SK-N-SH (cell line): ENCODE measurements at regions not wholly inside any gene's neighbourhood (a gene's known extent, or its start where the extent isn't known, plus 50 kb on each side); places are given as distances from the start of the nearest gene placed in this dataset.

Source experiments
- CTCF ChIA-PET: fragments of 300-600, 350-600 bp; formaldehyde crosslinking; extraction: SDS; loops from one replicate; lab custom pipeline; 2021; lab: Yijun Ruan, JAX
- POLR2A ChIA-PET: fragments of 350-600 bp; sonication (Branson Sonifier 250); formaldehyde crosslinking; extraction: SDS; loops from one replicate; lab custom pipeline; 2020; ENCODE audit warnings: antibody characterized with exemption, inconsistent platforms; lab: Yijun Ruan, JAX
- DNase-seq: peaks from one replicate; pipeline ENCODE4 v3.0.0; 2012
- H2AFZ ChIP-seq: fragments of 200-600 bp; sonication (generic); 2 replicates; pipeline ENCODE4 v1.8.1; 2016; ENCODE audit warnings: antibody characterized with exemption, mild to moderate bottlenecking, low read depth
- H3F3A ChIP-seq: fragments of 200-600 bp; sonication (generic); replicated peaks from 2 replicates; pipeline ENCODE3; 2016; ENCODE audit warnings: antibody characterized with exemption, mild to moderate bottlenecking; ENCODE audit not compliant: insufficient read depth
- H3K27ac ChIP-seq, 2 experiments: fragments of 200-500 bp in 1 of 2; fragments of 200-600 bp in 1 of 2; sonication (Bioruptor generic) in 1 of 2; sonication (generic), shearing (Covaris generic) in 1 of 2; 2 replicates each; pipeline versions ENCODE4 v1.5.1 to v1.6.1; 2014 to 2016; ENCODE audit warnings: low read depth in 2 of 2, inconsistent platforms in 1 of 2, low read length in 1 of 2, mild to moderate bottlenecking in 1 of 2, mixed read lengths in 1 of 2
- H3K27me3 ChIP-seq: fragments of 200-600 bp; sonication (generic), shearing (Covaris generic); 2 replicates; pipeline ENCODE4 v1.6.1; 2016; ENCODE audit warnings: mixed run types; ENCODE audit not compliant: insufficient read depth
- H3K36me3 ChIP-seq, 2 experiments: fragments of 200-500 bp in 1 of 2; fragments of 200-600 bp in 1 of 2; sonication (Bioruptor generic) in 1 of 2; sonication (generic) in 1 of 2; replicated peaks in 1 of 2; 2 replicates each; pipeline versions ENCODE3 to v1.5.1; 2014 to 2016; ENCODE audit warnings: low read length in 1 of 2, mild to moderate bottlenecking in 1 of 2; ENCODE audit not compliant: insufficient read depth in 2 of 2, control insufficient read depth in 1 of 2
- H3K4me1 ChIP-seq, 2 experiments: fragments of 200-500 bp in 1 of 2; fragments of 200-600 bp in 1 of 2; sonication (Bioruptor generic) in 1 of 2; sonication (generic), shearing (Covaris generic) in 1 of 2; 2 replicates each; pipeline versions ENCODE4 v1.5.1 to v1.6.1; 2014 to 2016; ENCODE audit warnings: low read depth in 1 of 2, low read length in 1 of 2, mixed run types in 1 of 2; ENCODE audit not compliant: insufficient read depth in 2 of 2, control insufficient read depth in 1 of 2
- H3K4me2 ChIP-seq: fragments of 200-600 bp; sonication (generic), shearing (Covaris generic); 2 replicates; pipeline ENCODE4 v1.6.1; 2017; ENCODE audit warnings: mixed run types
- H3K4me3 ChIP-seq, 2 experiments: fragments of 200-500 bp in 1 of 2; fragments of 200-600 bp in 1 of 2; sonication (Bioruptor generic) in 1 of 2; sonication (generic), shearing (Covaris generic) in 1 of 2; 2 replicates each; pipeline versions ENCODE4 v1.5.1 to v1.8.1; 2014 to 2016; ENCODE audit warnings: low read depth in 2 of 2, inconsistent platforms in 1 of 2, low read length in 1 of 2, mild to moderate bottlenecking in 1 of 2, mixed read lengths in 1 of 2, moderate library complexity in 1 of 2
- H3K79me2 ChIP-seq: fragments of 200-600 bp; sonication (generic); 2 replicates; pipeline ENCODE4 v1.8.1; 2017; ENCODE audit warnings: mild to moderate bottlenecking; ENCODE audit not compliant: insufficient read depth
- H3K9ac ChIP-seq: fragments of 200-600 bp; sonication (generic); 2 replicates; pipeline ENCODE4 v1.6.1; 2017; ENCODE audit warnings: mixed run types
- H3K9me2 ChIP-seq: fragments of 200-600 bp; sonication (generic); 2 replicates; pipeline ENCODE4 v1.6.1; 2017; ENCODE audit warnings: mixed run types
- H3K9me3 ChIP-seq: fragments of 200-600 bp; sonication (generic); 2 replicates; pipeline ENCODE4 v1.6.1; 2017; ENCODE audit warnings: mixed run types, mild to moderate bottlenecking, moderate library complexity
- H4K20me1 ChIP-seq: fragments of 200-600 bp; sonication (generic); 2 replicates; pipeline ENCODE4 v1.6.1; 2017; ENCODE audit warnings: mild to moderate bottlenecking, mixed run types; ENCODE audit not compliant: insufficient read depth
- CTCF ChIP-seq: fragments of 200-600 bp; sonication (generic); IDR thresholded peaks from 2 replicates; pipeline ENCODE4 v1.6.1; 2017; ENCODE audit warnings: antibody characterized with exemption, mild to moderate bottlenecking, moderate library complexity
- ELF1 ChIP-seq: IDR thresholded peaks from 2 replicates; pipeline ENCODE4 v1.4.0; 2012
- EP300 ChIP-seq, 2 experiments: IDR thresholded peaks; 2 replicates each; pipeline versions ENCODE4 v1.4.0 to v1.6.1; 2012; ENCODE audit warnings: borderline replicate concordance in 1 of 2, low read depth in 1 of 2, low read length in 1 of 2
- FOSL2 ChIP-seq: IDR thresholded peaks from 2 replicates; pipeline ENCODE4 v1.4.0; 2012; ENCODE audit warnings: low read depth, mild to moderate bottlenecking, moderate library complexity, borderline replicate concordance
- GATA2 ChIP-seq: sonication (generic); formaldehyde crosslinking; IDR thresholded peaks from 2 replicates; pipeline ENCODE4 v1.5.0; 2020; ENCODE audit warnings: mild to moderate bottlenecking, missing genetic modification reagents
- IRF3 ChIP-seq: fragments of 150-350 bp; IDR thresholded peaks from 2 replicates; pipeline ENCODE4 v1.6.1; 2016; ENCODE audit warnings: mild to moderate bottlenecking, low read depth, low read length
- JUND ChIP-seq: IDR thresholded peaks from 2 replicates; pipeline ENCODE4 v1.4.0; 2012
- MEF2A ChIP-seq: IDR thresholded peaks from 2 replicates; pipeline ENCODE4 v1.4.0; 2012; ENCODE audit warnings: low read depth, borderline replicate concordance
- NRF1 ChIP-seq: IDR thresholded peaks from 2 replicates; pipeline ENCODE4 v1.6.1; 2012; ENCODE audit warnings: low read depth, mild to moderate bottlenecking, low read length
- POLR2AphosphoS5 ChIP-seq: IDR thresholded peaks from 2 replicates; pipeline ENCODE4 v1.6.1; 2012; ENCODE audit warnings: low read depth, low read length
- RCOR1 ChIP-seq: fragments of 150-350 bp; IDR thresholded peaks from 2 replicates; pipeline ENCODE4 v1.6.1; 2017; ENCODE audit warnings: antibody characterized with exemption, low read length
- REST ChIP-seq: IDR thresholded peaks from 2 replicates; pipeline ENCODE4 v1.6.1; 2012; ENCODE audit warnings: mild to moderate bottlenecking, low read depth, low read length, moderate library complexity
- RFX5 ChIP-seq: IDR thresholded peaks from 2 replicates; pipeline ENCODE4 v1.6.1; 2012; ENCODE audit warnings: mild to moderate bottlenecking, improper control_type of control experiment, low read length
- TAF1 ChIP-seq: IDR thresholded peaks from 2 replicates; pipeline ENCODE4 v1.6.1; 2012; ENCODE audit warnings: low read depth, mild to moderate bottlenecking, low read length, moderate library complexity, borderline replicate concordance
- TEAD4 ChIP-seq: IDR thresholded peaks from 2 replicates; pipeline ENCODE4 v1.4.0; 2012; ENCODE audit warnings: mild to moderate bottlenecking, borderline replicate concordance; ENCODE audit not compliant: insufficient read depth
- WGBS: methylation state at CpG from one replicate; pipeline ENCODE4 v1.1.6; 2017; ENCODE audit warnings: low lambda C conversion rate; 5-methylcytosine and 5-hydroxymethylcytosine counted together
- TF ChIP-seq, protein P1 (sequence below): IDR thresholded peaks from 2 replicates; pipeline ENCODE4 v1.4.0; 2012; ENCODE audit warnings: low read depth
- TF ChIP-seq, protein P2 (sequence below): fragments of 150-350 bp; IDR thresholded peaks from 2 replicates; pipeline ENCODE4 v1.6.1; 2017; ENCODE audit warnings: antibody characterized with exemption, low read length, low read depth, borderline replicate concordance
- TF ChIP-seq, protein P3 (sequence below): IDR thresholded peaks from 2 replicates; pipeline ENCODE4 v1.4.0; 2012; ENCODE audit warnings: low read depth, borderline replicate concordance
- TF ChIP-seq, protein P4 (sequence below): IDR thresholded peaks from 2 replicates; pipeline ENCODE4; 2012
- TF ChIP-seq, protein P5 (sequence below): IDR thresholded peaks from 2 replicates; pipeline ENCODE4 v1.4.0; 2012; ENCODE audit warnings: low read depth, borderline replicate concordance

- CTCF ChIA-PET = no interaction called here
- DNase-seq = no peak
- Histone ChIP-seq H3K4me3 (no peak overlapping the region), H3F3A (no peaks in the 10 kb centered on the region), H3K9me3 (peaks cover 3% of the 10 kb centered on the region; the same call in 1 of the 2 replicates), H2AFZ (no peak overlapping the region), H3K36me3 (no peaks in the 10 kb centered on the region), H3K27me3 (no peaks in the 10 kb centered on the region), H4K20me1 (no peaks in the 10 kb centered on the region), H3K4me1 (no peaks in the 10 kb centered on the region; a peak in 1 of 4 replicates), H3K79me2 (no peaks in the 10 kb centered on the region), H3K9me2 (no peaks in the 10 kb centered on the region), H3K9ac (no peak overlapping the region), H3K27ac (no peak overlapping the region), H3K4me2 (no peak overlapping the region)
- TF ChIP-seq JUND = no peak
- TF ChIP-seq, protein P1, sequence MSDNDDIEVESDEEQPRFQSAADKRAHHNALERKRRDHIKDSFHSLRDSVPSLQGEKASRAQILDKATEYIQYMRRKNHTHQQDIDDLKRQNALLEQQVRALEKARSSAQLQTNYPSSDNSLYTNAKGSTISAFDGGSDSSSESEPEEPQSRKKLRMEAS = no peak
- TF ChIP-seq MEF2A = no peak
- no peak for TF ChIP-seq TEAD4
- no peak for TF ChIP-seq ELF1
- TF ChIP-seq FOSL2 = no peak
- no peak for TF ChIP-seq EP300 (IDR thresholded peaks at IDR 0.05; ENCODE audit: borderline replicate concordance in 1 of 2, low read depth in 1 of 2, low read length in 1 of 2)
- TF ChIP-seq REST = no peak
- TF ChIP-seq, protein P2, sequence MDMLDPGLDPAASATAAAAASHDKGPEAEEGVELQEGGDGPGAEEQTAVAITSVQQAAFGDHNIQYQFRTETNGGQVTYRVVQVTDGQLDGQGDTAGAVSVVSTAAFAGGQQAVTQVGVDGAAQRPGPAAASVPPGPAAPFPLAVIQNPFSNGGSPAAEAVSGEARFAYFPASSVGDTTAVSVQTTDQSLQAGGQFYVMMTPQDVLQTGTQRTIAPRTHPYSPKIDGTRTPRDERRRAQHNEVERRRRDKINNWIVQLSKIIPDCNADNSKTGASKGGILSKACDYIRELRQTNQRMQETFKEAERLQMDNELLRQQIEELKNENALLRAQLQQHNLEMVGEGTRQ = no peak
- TF ChIP-seq IRF3 = no peak
- TF ChIP-seq GATA2 = no peak
- TF ChIP-seq, protein P3, sequence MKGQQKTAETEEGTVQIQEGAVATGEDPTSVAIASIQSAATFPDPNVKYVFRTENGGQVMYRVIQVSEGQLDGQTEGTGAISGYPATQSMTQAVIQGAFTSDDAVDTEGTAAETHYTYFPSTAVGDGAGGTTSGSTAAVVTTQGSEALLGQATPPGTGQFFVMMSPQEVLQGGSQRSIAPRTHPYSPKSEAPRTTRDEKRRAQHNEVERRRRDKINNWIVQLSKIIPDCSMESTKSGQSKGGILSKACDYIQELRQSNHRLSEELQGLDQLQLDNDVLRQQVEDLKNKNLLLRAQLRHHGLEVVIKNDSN = no peak
- TF ChIP-seq, protein P4, sequence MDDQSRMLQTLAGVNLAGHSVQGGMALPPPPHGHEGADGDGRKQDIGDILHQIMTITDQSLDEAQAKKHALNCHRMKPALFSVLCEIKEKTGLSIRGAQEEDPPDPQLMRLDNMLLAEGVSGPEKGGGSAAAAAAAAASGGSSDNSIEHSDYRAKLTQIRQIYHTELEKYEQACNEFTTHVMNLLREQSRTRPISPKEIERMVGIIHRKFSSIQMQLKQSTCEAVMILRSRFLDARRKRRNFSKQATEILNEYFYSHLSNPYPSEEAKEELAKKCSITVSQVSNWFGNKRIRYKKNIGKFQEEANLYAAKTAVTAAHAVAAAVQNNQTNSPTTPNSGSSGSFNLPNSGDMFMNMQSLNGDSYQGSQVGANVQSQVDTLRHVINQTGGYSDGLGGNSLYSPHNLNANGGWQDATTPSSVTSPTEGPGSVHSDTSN = no peak
- no peak for TF ChIP-seq NRF1
- no peak for TF ChIP-seq CTCF
- TF ChIP-seq, protein P5, sequence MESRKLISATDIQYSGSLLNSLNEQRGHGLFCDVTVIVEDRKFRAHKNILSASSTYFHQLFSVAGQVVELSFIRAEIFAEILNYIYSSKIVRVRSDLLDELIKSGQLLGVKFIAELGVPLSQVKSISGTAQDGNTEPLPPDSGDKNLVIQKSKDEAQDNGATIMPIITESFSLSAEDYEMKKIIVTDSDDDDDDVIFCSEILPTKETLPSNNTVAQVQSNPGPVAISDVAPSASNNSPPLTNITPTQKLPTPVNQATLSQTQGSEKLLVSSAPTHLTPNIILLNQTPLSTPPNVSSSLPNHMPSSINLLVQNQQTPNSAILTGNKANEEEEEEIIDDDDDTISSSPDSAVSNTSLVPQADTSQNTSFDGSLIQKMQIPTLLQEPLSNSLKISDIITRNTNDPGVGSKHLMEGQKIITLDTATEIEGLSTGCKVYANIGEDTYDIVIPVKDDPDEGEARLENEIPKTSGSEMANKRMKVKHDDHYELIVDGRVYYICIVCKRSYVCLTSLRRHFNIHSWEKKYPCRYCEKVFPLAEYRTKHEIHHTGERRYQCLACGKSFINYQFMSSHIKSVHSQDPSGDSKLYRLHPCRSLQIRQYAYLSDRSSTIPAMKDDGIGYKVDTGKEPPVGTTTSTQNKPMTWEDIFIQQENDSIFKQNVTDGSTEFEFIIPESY = no peak
- TF ChIP-seq RFX5 = no peak
- no peak for TF ChIP-seq RCOR1
- no peak for TF ChIP-seq POLR2AphosphoS5
- no peak for TF ChIP-seq TAF1
- POLR2A ChIA-PET = no interaction called here
- WGBS = 24% methylated on average over 1 of the region's 1 CpG
Measured at GRCh38 chr2:122263746-122264145, 508.3 kb downstream of the TSN start.
